ENCODE measurements at regions not wholly inside any gene's neighbourhood (a gene's known extent, or its start where the extent isn't known, plus 50 kb on each side); places are given as distances from the start of the nearest gene placed in this dataset.

GRCh38 chr2:71826299-71826698, 321.4 kb downstream of the CYP26B1 start:
- TF ChIP-seq USF2 (IDR thresholded peaks at IDR 0.05; ENCODE audit: borderline replicate concordance, low read depth, low read length), result no peak
- no peak for TF ChIP-seq CTCF (IDR thresholded peaks at IDR 0.05 in 2 of 3, conservative IDR thresholded peaks at IDR 0.05 in 1 of 3; ENCODE audit: control insufficient read depth in 2 of 3, extremely low read depth in 1 of 3, insufficient read depth in 1 of 3, low read depth in 3 of 3, low read length in 3 of 3)
- TF ChIP-seq TAF1 (IDR thresholded peaks at IDR 0.05; ENCODE audit: borderline replicate concordance, low read depth, low read length), result no peak
- TF ChIP-seq ZNF24 (IDR thresholded peaks at IDR 0.05), result no peak
- TF ChIP-seq YY1 (IDR thresholded peaks at IDR 0.05; ENCODE audit: low read depth, low read length), result no peak
- no peak for TF ChIP-seq BRCA1 (IDR thresholded peaks at IDR 0.05; ENCODE audit: low read depth, low read length)
- no peak for TF ChIP-seq MYC (IDR thresholded peaks at IDR 0.05; ENCODE audit: insufficient read depth, insufficient read length, insufficient replicate concordance, low read length, severe bottlenecking)
- TF ChIP-seq CEBPB (IDR thresholded peaks at IDR 0.05; ENCODE audit: borderline replicate concordance in 1 of 2, low read depth in 2 of 2, low read length in 2 of 2), result no peak
- TF ChIP-seq ZNF687 (IDR thresholded peaks at IDR 0.05), result no peak
- TF ChIP-seq ZNF274 (IDR thresholded peaks at IDR 0.05; ENCODE audit: insufficient read depth, insufficient read length), result no peak
- TF ChIP-seq SMC3 (IDR thresholded peaks at IDR 0.05; ENCODE audit: borderline replicate concordance, low read length), result no peak
- no peak for TF ChIP-seq ATF2 (IDR thresholded peaks at IDR 0.05; ENCODE audit: low read length)
- TF ChIP-seq TCF3 (IDR thresholded peaks at IDR 0.05; ENCODE audit: borderline replicate concordance, insufficient read depth, low read depth, low read length), result no peak
- TF ChIP-seq REST (IDR thresholded peaks at IDR 0.05; ENCODE audit: low read depth, low read length), result no peak

All from GM12878 (cell line).